IMR-90 (cell line): ENCODE measurements at regions not wholly inside any gene's neighbourhood (a gene's known extent, or its start where the extent isn't known, plus 50 kb on each side); places are given as distances from the start of the nearest gene placed in this dataset.

Experiments
- ATAC-seq: fragments of 200-7000 bp; cut with Tn5 transposase; 2 replicates; pipeline ENCODE4 v1.9.1; 2020; ENCODE audit warnings: low read depth, mild to moderate bottlenecking, moderate library complexity
- BruUV-seq: library from RNA; stranded (reverse); fragments of 400-500 nt; replicated peaks from 2 replicates; lab custom pipeline; 2021; lab: Mats Ljungman, UMichigan
- CTCF ChIA-PET: fragments of 300-600 bp; formaldehyde crosslinking; extraction: SDS; loops from one replicate; lab custom pipeline; 2021; ENCODE audit warnings: antibody characterized with exemption; lab: Yijun Ruan, JAX
- POLR2A ChIA-PET: fragments of 300-600 bp; sonication (Branson Sonifier 250); formaldehyde crosslinking; loops from one replicate; lab custom pipeline; 2022; ENCODE audit warnings: antibody characterized with exemption; ENCODE audit not compliant: unreplicated experiment; lab: Charles Lee
- DNase-seq: peaks from one replicate; pipeline ENCODE4 v3.0.0; 2013
- H2AFZ ChIP-seq: replicated peaks from 2 replicates; pipeline ENCODE3; 2013; ENCODE audit warnings: low read length, mild to moderate bottlenecking; ENCODE audit not compliant: poor library complexity
- H2AK5ac ChIP-seq: 2 replicates; pipeline ENCODE4 v1.6.1; 2013; ENCODE audit warnings: low read depth, low read length, inconsistent platforms
- H2AK9ac ChIP-seq: replicated peaks from 2 replicates; pipeline ENCODE3; 2013; ENCODE audit warnings: mild to moderate bottlenecking, low read depth, low read length, moderate library complexity; ENCODE audit not compliant: poor library complexity
- H2BK120ac ChIP-seq: 2 replicates; pipeline ENCODE4 v1.6.1; 2013; ENCODE audit warnings: low read depth, low read length, inconsistent platforms
- H2BK15ac ChIP-seq: 3 replicates; pipeline ENCODE4 v1.6.1; 2013; ENCODE audit warnings: low read depth, low read length, inconsistent platforms
- H2BK20ac ChIP-seq: 2 replicates; pipeline ENCODE4 v1.6.1; 2013; ENCODE audit warnings: low read depth, mild to moderate bottlenecking, inconsistent platforms, low read length, moderate library complexity
- H2BK5ac ChIP-seq: 2 replicates; pipeline ENCODE4 v1.6.1; 2013; ENCODE audit warnings: mild to moderate bottlenecking, low read depth, low read length, inconsistent platforms; ENCODE audit not compliant: poor library complexity, severe bottlenecking
- H3K14ac ChIP-seq: replicated peaks from 2 replicates; pipeline ENCODE4 v1.6.1; 2013; ENCODE audit warnings: low read depth, low read length, inconsistent platforms
- H3K18ac ChIP-seq: 2 replicates; pipeline ENCODE4 v1.6.1; 2013; ENCODE audit warnings: low read depth, low read length, control low read depth
- H3K23ac ChIP-seq: 2 replicates; pipeline ENCODE4 v1.6.1; 2013; ENCODE audit warnings: low read depth, low read length, inconsistent platforms
- H3K27ac ChIP-seq: 2 replicates; pipeline ENCODE4 v1.5.1; 2013; ENCODE audit warnings: mild to moderate bottlenecking, control low read depth, low read length; ENCODE audit not compliant: insufficient read depth
- H3K27me3 ChIP-seq: 2 replicates; pipeline ENCODE4 v1.6.1; 2013; ENCODE audit warnings: low read length; ENCODE audit not compliant: control insufficient read depth, insufficient read depth
- H3K36me3 ChIP-seq: 2 replicates; pipeline ENCODE4 v1.6.1; 2013; ENCODE audit warnings: low read length, mixed read lengths; ENCODE audit not compliant: control insufficient read depth, insufficient read depth
- H3K4ac ChIP-seq: 2 replicates; pipeline ENCODE4 v1.6.1; 2013; ENCODE audit warnings: low read depth, low read length, inconsistent platforms
- H3K4me1 ChIP-seq: 2 replicates; pipeline ENCODE4 v1.6.1; 2013; ENCODE audit warnings: low read length, mixed read lengths; ENCODE audit not compliant: control insufficient read depth, insufficient read depth
- H3K4me2 ChIP-seq: 2 replicates; pipeline ENCODE4 v1.6.1; 2013; ENCODE audit warnings: low read depth, mild to moderate bottlenecking, control low read depth, low read length, moderate library complexity
- H3K4me3 ChIP-seq: 2 replicates; pipeline ENCODE4 v1.5.1; 2013; ENCODE audit warnings: low read depth, mild to moderate bottlenecking, control low read depth, low read length, moderate library complexity; ENCODE audit not compliant: insufficient read depth
- H3K56ac ChIP-seq: 2 replicates; pipeline ENCODE4 v1.6.1; 2013; ENCODE audit warnings: low read length, inconsistent platforms; ENCODE audit not compliant: insufficient read depth; ENCODE audit errors: extremely low read depth
- H3K79me1 ChIP-seq, 2 experiments: 2 replicates each; pipeline ENCODE4 v1.6.1; 2013; ENCODE audit warnings: low read length in 2 of 2, inconsistent platforms in 1 of 2, low read depth in 1 of 2
- H3K9ac ChIP-seq: 2 replicates; pipeline ENCODE4 v1.6.1; 2013; ENCODE audit warnings: low read depth, low read length, control low read depth
- H3K9me1 ChIP-seq: 2 replicates; pipeline ENCODE4 v1.6.1; 2013; ENCODE audit warnings: low read length, inconsistent platforms; ENCODE audit not compliant: insufficient read depth
- H3K9me3 ChIP-seq: 2 replicates; pipeline ENCODE4 v1.6.1; 2013; ENCODE audit warnings: low read length; ENCODE audit not compliant: control insufficient read depth, insufficient read depth
- H4K20me1 ChIP-seq: 2 replicates; pipeline ENCODE4 v1.6.1; 2013; ENCODE audit warnings: low read length, inconsistent platforms; ENCODE audit not compliant: insufficient read depth
- H4K5ac ChIP-seq: 2 replicates; pipeline ENCODE4 v1.6.1; 2013; ENCODE audit warnings: mild to moderate bottlenecking, low read depth, low read length, control low read depth
- H4K8ac ChIP-seq, 2 experiments: 2 replicates each; pipeline ENCODE4 v1.6.1; 2013; ENCODE audit warnings: low read depth in 2 of 2, low read length in 2 of 2, control low read depth in 1 of 2, inconsistent platforms in 1 of 2
- H4K91ac ChIP-seq: 2 replicates; pipeline ENCODE4 v1.6.1; 2013; ENCODE audit warnings: low read depth, low read length, inconsistent platforms; ENCODE audit not compliant: insufficient read depth
- BHLHE40 ChIP-seq: fragments of 150-350 bp; IDR thresholded peaks from 2 replicates; pipeline ENCODE4 v1.6.1; 2016; ENCODE audit warnings: mild to moderate bottlenecking, low read depth, low read length
- CEBPB ChIP-seq: IDR thresholded peaks from 2 replicates; pipeline ENCODE4 v1.6.1; 2012; ENCODE audit warnings: low read depth, low read length, improper control_type of control experiment
- CHD1 ChIP-seq: IDR thresholded peaks from 2 replicates; pipeline ENCODE4 v1.6.1; 2012; ENCODE audit warnings: low read depth, low read length, improper control_type of control experiment
- ELK1 ChIP-seq: fragments of 150-350 bp; IDR thresholded peaks from 2 replicates; pipeline ENCODE4 v1.6.1; 2016; ENCODE audit warnings: low read depth, mild to moderate bottlenecking, low read length, moderate library complexity, borderline replicate concordance
- FOS ChIP-seq: fragments of 150-350 bp; IDR thresholded peaks from 2 replicates; pipeline ENCODE4 v1.6.1; 2016; ENCODE audit warnings: low read depth, low read length
- MAFK ChIP-seq: IDR thresholded peaks from 2 replicates; pipeline ENCODE4 v1.6.1; 2012; ENCODE audit warnings: low read depth, low read length, improper control_type of control experiment
- MAZ ChIP-seq: IDR thresholded peaks from 2 replicates; pipeline ENCODE4 v1.6.1; 2012; ENCODE audit warnings: low read depth, mild to moderate bottlenecking, low read length, improper control_type of control experiment, moderate library complexity, borderline replicate concordance
- MXI1 ChIP-seq: IDR thresholded peaks from 2 replicates; pipeline ENCODE4 v1.6.1; 2012; ENCODE audit warnings: low read depth, mild to moderate bottlenecking, low read length, moderate library complexity, borderline replicate concordance
- NFE2L2 ChIP-seq: fragments of 150-350 bp; IDR thresholded peaks from 2 replicates; pipeline ENCODE4 v1.6.1; 2016; ENCODE audit warnings: low read depth, mild to moderate bottlenecking, low read length
- POLR2A ChIP-seq: IDR thresholded peaks from 2 replicates; pipeline ENCODE4 v1.6.1; 2012; ENCODE audit warnings: mild to moderate bottlenecking, low read depth, low read length
- RAD21 ChIP-seq: IDR thresholded peaks from 2 replicates; pipeline ENCODE4 v1.6.1; 2012; ENCODE audit warnings: low read length, improper control_type of control experiment
- RCOR1 ChIP-seq: IDR thresholded peaks from 2 replicates; pipeline ENCODE4 v1.6.1; 2012; ENCODE audit warnings: mild to moderate bottlenecking, low read length, improper control_type of control experiment; ENCODE audit not compliant: insufficient replicate concordance
- RFX5 ChIP-seq: IDR thresholded peaks from 2 replicates; pipeline ENCODE4 v1.8.0; 2012; ENCODE audit warnings: low read depth, mild to moderate bottlenecking, low read length, moderate library complexity
- SMC3 ChIP-seq: fragments of 150-350 bp; IDR thresholded peaks from 2 replicates; pipeline ENCODE4 v1.6.1; 2016; ENCODE audit warnings: low read depth, mild to moderate bottlenecking, antibody characterized with exemption, low read length, moderate library complexity
- USF2 ChIP-seq: fragments of 150-350 bp; IDR thresholded peaks from 2 replicates; pipeline ENCODE4 v1.6.1; 2017; ENCODE audit warnings: mild to moderate bottlenecking, antibody characterized with exemption, low read length, low read depth
- WGBS, 2 experiments: methylation state at CpG; one replicate each; pipeline versions ENCODE4 v1.1.5 to v1.1.7; 2013; ENCODE audit warnings: missing lambda C conversion rate in 2 of 2; ENCODE audit not compliant: insufficient read length in 1 of 2; ENCODE audit errors: extremely low coverage in 2 of 2; 5-methylcytosine and 5-hydroxymethylcytosine counted together
- dilution Hi-C: fragments of 300-500 bp; cut with HindIII; formaldehyde crosslinking; loops from one replicate; pipeline ENCODE4 v1.14.3; 2018; ENCODE audit warnings: low sequenced_read_pairs; ENCODE audit not compliant: unreplicated experiment
- in situ Hi-C: fragments of 300-500 bp; cut with MboI; formaldehyde crosslinking; loops from 3 replicates; pipeline ENCODE4 v1.14.3; 2019; ENCODE audit warnings: low sequenced_read_pairs, inconsistent platforms, mixed read lengths
- intact Hi-C: fragments of 100-400 bp; cut with micrococcal nuclease; formaldehyde crosslinking; loops from 2 replicates; pipeline ENCODE4 v1.10.0; 2022
- TF ChIP-seq, protein P1 (sequence below): conservative IDR thresholded peaks from 2 replicates; pipeline ENCODE4 v1.5.1; 2012; ENCODE audit warnings: mild to moderate bottlenecking, low read depth, low read length, improper control_type of control experiment

GRCh38 chr12:46893434-46893833, 67.6 kb upstream of the SLC38A4 start:
- no TSS peak for BruUV-seq
- H3K23ac ChIP-seq: no peak overlapping the region
- no peak overlapping the region for H2BK20ac ChIP-seq
- H2AK9ac ChIP-seq: no peak overlapping the region
- H2AK5ac ChIP-seq: no peak overlapping the region
- H2BK5ac ChIP-seq: no peak overlapping the region
- H3K27ac ChIP-seq: no peak overlapping the region
- H3K27me3 ChIP-seq: no peaks in the 10 kb centered on the region
- ATAC-seq (no peak), DNase-seq (no peak)
- H2AFZ ChIP-seq: no peak overlapping the region
- H4K91ac ChIP-seq: no peak overlapping the region
- H3K36me3 ChIP-seq: no peaks in the 10 kb centered on the region
- H4K5ac ChIP-seq: no peak overlapping the region
- CTCF ChIA-PET: no interaction called here
- H3K4me3 ChIP-seq: no peak overlapping the region
- H2BK15ac ChIP-seq: no peak overlapping the region
- dilution Hi-C loops (no loop called here), intact Hi-C loops (no loop called here), in situ Hi-C loops (no loop called here)
- POLR2A ChIA-PET: interaction anchor here (0.5 kb wide), 1 partner anchor 774 kb away, joined by 3 read pairs; no protein-coding TSS in a partner anchor
- TF ChIP-seq MXI1 (no peak), RCOR1 (no peak), RFX5 (no peak), MAZ (no peak), USF2 (no peak), RAD21 (no peak), FOS (no peak), MAFK (no peak), CHD1 (no peak), ELK1 (no peak), NFE2L2 (no peak), BHLHE40 (no peak), CEBPB (no peak), SMC3 (no peak), POLR2A (no peak)
- TF ChIP-seq, protein P1, sequence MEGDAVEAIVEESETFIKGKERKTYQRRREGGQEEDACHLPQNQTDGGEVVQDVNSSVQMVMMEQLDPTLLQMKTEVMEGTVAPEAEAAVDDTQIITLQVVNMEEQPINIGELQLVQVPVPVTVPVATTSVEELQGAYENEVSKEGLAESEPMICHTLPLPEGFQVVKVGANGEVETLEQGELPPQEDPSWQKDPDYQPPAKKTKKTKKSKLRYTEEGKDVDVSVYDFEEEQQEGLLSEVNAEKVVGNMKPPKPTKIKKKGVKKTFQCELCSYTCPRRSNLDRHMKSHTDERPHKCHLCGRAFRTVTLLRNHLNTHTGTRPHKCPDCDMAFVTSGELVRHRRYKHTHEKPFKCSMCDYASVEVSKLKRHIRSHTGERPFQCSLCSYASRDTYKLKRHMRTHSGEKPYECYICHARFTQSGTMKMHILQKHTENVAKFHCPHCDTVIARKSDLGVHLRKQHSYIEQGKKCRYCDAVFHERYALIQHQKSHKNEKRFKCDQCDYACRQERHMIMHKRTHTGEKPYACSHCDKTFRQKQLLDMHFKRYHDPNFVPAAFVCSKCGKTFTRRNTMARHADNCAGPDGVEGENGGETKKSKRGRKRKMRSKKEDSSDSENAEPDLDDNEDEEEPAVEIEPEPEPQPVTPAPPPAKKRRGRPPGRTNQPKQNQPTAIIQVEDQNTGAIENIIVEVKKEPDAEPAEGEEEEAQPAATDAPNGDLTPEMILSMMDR: no peak
- peaks cover 2% of the 10 kb centered on the region; the same call in 1 of the 2 replicates for H3K4me1 ChIP-seq
- no peak overlapping the region for H2BK120ac ChIP-seq
- no CpG with 5 or more reads among the region's 1 CpG for WGBS, 2 experiments
- no peak overlapping the region for H3K18ac ChIP-seq
- no peaks in the 10 kb centered on the region for H3K79me1 ChIP-seq
- no peaks in the 10 kb centered on the region for H3K9me1 ChIP-seq
- H3K14ac ChIP-seq: no peak overlapping the region
- H3K4me2 ChIP-seq: no peak overlapping the region
- no peak overlapping the region for H3K56ac ChIP-seq
- no peaks in the 10 kb centered on the region for H4K20me1 ChIP-seq
- no peak overlapping the region for H4K8ac ChIP-seq
- H3K4ac ChIP-seq: no peak overlapping the region
- no peak overlapping the region for H3K9ac ChIP-seq
- no peaks in the 10 kb centered on the region for H3K9me3 ChIP-seq
